ENCODE measurements at regions not wholly inside any gene's neighbourhood (a gene's known extent, or its start where the extent isn't known, plus 50 kb on each side); places are given as distances from the start of the nearest gene placed in this dataset.

DNA sequence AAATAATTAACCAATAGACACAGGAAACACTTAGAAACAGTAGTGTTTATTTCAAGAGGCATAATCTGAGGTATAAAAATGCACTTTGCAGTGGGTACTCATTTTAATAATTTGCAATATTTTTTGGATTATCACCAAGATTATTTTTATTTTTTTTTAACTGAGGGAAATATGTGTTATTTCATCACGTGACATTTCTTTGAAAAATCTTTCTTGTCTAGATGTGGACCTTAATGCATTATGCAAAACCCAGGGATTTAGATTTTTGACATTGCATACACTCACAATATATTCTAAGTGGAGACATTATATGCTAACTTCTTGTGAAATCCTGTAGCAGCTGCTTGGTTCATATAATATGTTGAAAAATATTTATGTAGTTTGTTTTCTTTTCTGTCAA lies 260.4 kb upstream of the MEIS2 start:
- H3K4me3 ChIP-seq (ENCODE audit: low read depth, low read length) = no peak overlapping the region
- in situ Hi-C loops (cut with HindIII; ENCODE audit: low pct_ligation_motif_present, low sequenced_read_pairs) = no loop called here
- DNase-seq = no peak
- no peaks in the 10 kb centered on the region for H3K27me3 ChIP-seq (replicated peaks)
- TF ChIP-seq, protein P1, sequence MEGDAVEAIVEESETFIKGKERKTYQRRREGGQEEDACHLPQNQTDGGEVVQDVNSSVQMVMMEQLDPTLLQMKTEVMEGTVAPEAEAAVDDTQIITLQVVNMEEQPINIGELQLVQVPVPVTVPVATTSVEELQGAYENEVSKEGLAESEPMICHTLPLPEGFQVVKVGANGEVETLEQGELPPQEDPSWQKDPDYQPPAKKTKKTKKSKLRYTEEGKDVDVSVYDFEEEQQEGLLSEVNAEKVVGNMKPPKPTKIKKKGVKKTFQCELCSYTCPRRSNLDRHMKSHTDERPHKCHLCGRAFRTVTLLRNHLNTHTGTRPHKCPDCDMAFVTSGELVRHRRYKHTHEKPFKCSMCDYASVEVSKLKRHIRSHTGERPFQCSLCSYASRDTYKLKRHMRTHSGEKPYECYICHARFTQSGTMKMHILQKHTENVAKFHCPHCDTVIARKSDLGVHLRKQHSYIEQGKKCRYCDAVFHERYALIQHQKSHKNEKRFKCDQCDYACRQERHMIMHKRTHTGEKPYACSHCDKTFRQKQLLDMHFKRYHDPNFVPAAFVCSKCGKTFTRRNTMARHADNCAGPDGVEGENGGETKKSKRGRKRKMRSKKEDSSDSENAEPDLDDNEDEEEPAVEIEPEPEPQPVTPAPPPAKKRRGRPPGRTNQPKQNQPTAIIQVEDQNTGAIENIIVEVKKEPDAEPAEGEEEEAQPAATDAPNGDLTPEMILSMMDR (IDR thresholded peaks at IDR 0.05; ENCODE audit: low read depth, low read length, missing control alignments) = no peak
- no peaks in the 10 kb centered on the region for H3K36me3 ChIP-seq (replicated peaks)
- no peak overlapping the region for H3K27ac ChIP-seq

GRCh38 chr15:37361621-37362020 lies 261.3 kb upstream of the MEIS2 start:
- no peak overlapping the region for H3K4me3 ChIP-seq (ENCODE audit: low read depth, low read length)
- in situ Hi-C loops (cut with HindIII; ENCODE audit: low pct_ligation_motif_present, low sequenced_read_pairs) = no loop called here
- H3K36me3 ChIP-seq (replicated peaks) = no peaks in the 10 kb centered on the region
- no peaks in the 10 kb centered on the region for H3K27me3 ChIP-seq (replicated peaks)
- no peak overlapping the region for H3K27ac ChIP-seq
- TF ChIP-seq, protein P1 (IDR thresholded peaks at IDR 0.05; ENCODE audit: low read depth, low read length, missing control alignments) = no peak
- no peak for DNase-seq

GRCh38 chr15:37362414-37362813 lies 262.1 kb upstream of the MEIS2 start:
- H3K27ac ChIP-seq = no peak overlapping the region
- no peaks in the 10 kb centered on the region for H3K36me3 ChIP-seq (replicated peaks)
- no peak overlapping the region for H3K4me3 ChIP-seq (ENCODE audit: low read depth, low read length)
- no peak for DNase-seq
- in situ Hi-C loops (cut with HindIII; ENCODE audit: low pct_ligation_motif_present, low sequenced_read_pairs) = no loop called here
- TF ChIP-seq, protein P1 (IDR thresholded peaks at IDR 0.05; ENCODE audit: low read depth, low read length, missing control alignments) = no peak
- no peaks in the 10 kb centered on the region for H3K27me3 ChIP-seq (replicated peaks)

- Histone ChIP-seq H3K27ac (no peak overlapping the region), H3K27me3 (replicated peaks) (no peaks in the 10 kb centered on the region), H3K36me3 (replicated peaks) (no peaks in the 10 kb centered on the region), H3K4me3 (ENCODE audit: low read depth, low read length) (no peak overlapping the region)
- in situ Hi-C loops (cut with HindIII; ENCODE audit: low pct_ligation_motif_present, low sequenced_read_pairs) = no loop called here
- DNase-seq = no peak
- TF ChIP-seq, protein P1 (IDR thresholded peaks at IDR 0.05; ENCODE audit: low read depth, low read length, missing control alignments) = no peak
These were observed 268.6 kb upstream of the MEIS2 start for GRCh38 chr15:37368961-37369360.

- in situ Hi-C loops (cut with HindIII; ENCODE audit: low pct_ligation_motif_present, low sequenced_read_pairs) = no loop called here
- Histone ChIP-seq H3K4me3 (ENCODE audit: low read depth, low read length) (no peak overlapping the region), H3K27me3 (replicated peaks) (no peaks in the 10 kb centered on the region), H3K36me3 (replicated peaks) (no peaks in the 10 kb centered on the region), H3K27ac (no peak overlapping the region)
- TF ChIP-seq, protein P1 (IDR thresholded peaks at IDR 0.05; ENCODE audit: low read depth, low read length, missing control alignments) = no peak
- DNase-seq = no peak
These were observed 270.6 kb upstream of the MEIS2 start for GRCh38 chr15:37370941-37371340.

GRCh38 chr15:37372064-37372463 lies 271.7 kb upstream of the MEIS2 start:
- H3K4me3 ChIP-seq (ENCODE audit: low read depth, low read length) = no peak overlapping the region
- no peaks in the 10 kb centered on the region for H3K36me3 ChIP-seq (replicated peaks)
- no peak for DNase-seq
- no peak overlapping the region for H3K27ac ChIP-seq
- H3K27me3 ChIP-seq (replicated peaks) = no peaks in the 10 kb centered on the region
- TF ChIP-seq, protein P1 (IDR thresholded peaks at IDR 0.05; ENCODE audit: low read depth, low read length, missing control alignments) = no peak
- in situ Hi-C loops (cut with HindIII; ENCODE audit: low pct_ligation_motif_present, low sequenced_read_pairs) = no loop called here

Data from brain microvascular endothelial cell (primary cell).